K562 (cell line): ENCODE measurements at regions not wholly inside any gene's neighbourhood (a gene's known extent, or its start where the extent isn't known, plus 50 kb on each side); places are given as distances from the start of the nearest gene placed in this dataset.

Experiments used
- CGGBP1 ChIP-seq: fragments of 250-450 bp; sonication (Bioruptor Pico); IDR thresholded peaks from 2 replicates; pipeline ENCODE4 v1.9.0; 2021; ENCODE audit warnings: mild to moderate bottlenecking
- ELF4 ChIP-seq: fragments of 450-650 bp; formaldehyde crosslinking; IDR thresholded peaks from 2 replicates; pipeline ENCODE4 v1.4.0; 2022; ENCODE audit warnings: missing genetic modification characterization
- ELK3 ChIP-seq: fragments of 450-650 bp; formaldehyde crosslinking; IDR thresholded peaks from 2 replicates; pipeline ENCODE4 v1.4.0; 2020; ENCODE audit warnings: mild to moderate bottlenecking
- KLF10 ChIP-seq: fragments of 250-450 bp; sonication (Bioruptor Pico); IDR thresholded peaks from 2 replicates; pipeline ENCODE4 v1.6.1; 2021; ENCODE audit warnings: matching md5 sums
- LCOR ChIP-seq: sonication (generic); formaldehyde crosslinking; IDR thresholded peaks from 2 replicates; pipeline ENCODE4 v1.8.0; 2022; ENCODE audit warnings: mild to moderate bottlenecking, missing genetic modification reagents
- NFYB ChIP-seq: IDR thresholded peaks from 2 replicates; pipeline ENCODE4 v1.6.1; 2011; ENCODE audit warnings: mild to moderate bottlenecking, moderate library complexity; ENCODE audit not compliant: insufficient read length; ENCODE audit errors: extremely low read depth
- RAD51 ChIP-seq: fragments of 450-650 bp; IDR thresholded peaks from 2 replicates; pipeline ENCODE4 v1.7.1; 2016; ENCODE audit warnings: low read depth, mild to moderate bottlenecking, borderline replicate concordance
- SIRT6 ChIP-seq: IDR thresholded peaks from one replicate; pipeline ENCODE4 v1.6.1; 2012; ENCODE audit warnings: low read depth, mild to moderate bottlenecking, control low read depth, inconsistent platforms, low read length, moderate library complexity
- SMAD3 ChIP-seq: fragments of 450-650 bp; formaldehyde crosslinking; conservative IDR thresholded peaks from 2 replicates; pipeline ENCODE4 v1.4.0; 2020; ENCODE audit warnings: mild to moderate bottlenecking
- USF1 ChIP-seq: sonication (generic); formaldehyde crosslinking; IDR thresholded peaks from 2 replicates; pipeline ENCODE4 v1.9.0; 2022; ENCODE audit warnings: mild to moderate bottlenecking, missing genetic modification reagents
- ZNF695 ChIP-seq: fragments of 450-650 bp; formaldehyde crosslinking; IDR thresholded peaks from 2 replicates; pipeline ENCODE4 v1.4.0; 2020; ENCODE audit warnings: mild to moderate bottlenecking, moderate library complexity
- TF ChIP-seq, protein P1 (sequence below): fragments of 250-450 bp; sonication (Bioruptor Pico); IDR thresholded peaks from 2 replicates; pipeline ENCODE4 v1.8.0; 2021; ENCODE audit warnings: mild to moderate bottlenecking, moderate library complexity

DNA sequence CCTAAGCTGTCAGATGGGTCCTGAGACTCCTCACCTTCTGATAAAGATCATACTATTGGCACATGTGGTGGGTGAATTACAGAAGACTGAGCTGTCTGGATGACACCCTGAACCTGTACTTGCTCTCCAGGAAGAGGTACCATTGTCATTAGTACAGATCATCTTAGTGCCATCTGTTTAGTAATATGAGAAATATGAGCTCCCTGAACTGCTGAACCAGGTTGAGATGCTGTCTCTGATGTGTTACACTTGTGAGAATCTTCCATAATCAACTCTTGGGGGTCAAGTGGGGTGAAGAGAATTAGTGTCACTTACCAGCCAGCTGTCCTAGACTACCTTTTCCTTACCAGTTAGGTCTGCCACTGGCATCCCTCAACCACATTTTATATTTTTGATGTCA is 531.0 kb downstream of the EPHA7 start (continued):
- TF ChIP-seq, protein P1, sequence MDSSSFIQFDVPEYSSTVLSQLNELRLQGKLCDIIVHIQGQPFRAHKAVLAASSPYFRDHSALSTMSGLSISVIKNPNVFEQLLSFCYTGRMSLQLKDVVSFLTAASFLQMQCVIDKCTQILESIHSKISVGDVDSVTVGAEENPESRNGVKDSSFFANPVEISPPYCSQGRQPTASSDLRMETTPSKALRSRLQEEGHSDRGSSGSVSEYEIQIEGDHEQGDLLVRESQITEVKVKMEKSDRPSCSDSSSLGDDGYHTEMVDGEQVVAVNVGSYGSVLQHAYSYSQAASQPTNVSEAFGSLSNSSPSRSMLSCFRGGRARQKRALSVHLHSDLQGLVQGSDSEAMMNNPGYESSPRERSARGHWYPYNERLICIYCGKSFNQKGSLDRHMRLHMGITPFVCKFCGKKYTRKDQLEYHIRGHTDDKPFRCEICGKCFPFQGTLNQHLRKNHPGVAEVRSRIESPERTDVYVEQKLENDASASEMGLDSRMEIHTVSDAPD: no peak
- no peak for TF ChIP-seq KLF10
- TF ChIP-seq ELF4: no peak
- TF ChIP-seq SMAD3 (CRISPR knock-in tag): no peak
- no peak for TF ChIP-seq LCOR (CRISPR knock-in tag)
- no peak for TF ChIP-seq ELK3 (CRISPR knock-in tag)
- no peak for TF ChIP-seq CGGBP1 (CRISPR knock-in tag)
- TF ChIP-seq SIRT6: no peak
- TF ChIP-seq NFYB: no peak
- TF ChIP-seq ZNF695 (CRISPR knock-in tag): no peak
- no peak for TF ChIP-seq RAD51
- TF ChIP-seq USF1 (CRISPR knock-in tag): no peak
